Upper lobe of left lung (tissue), 6 donors: ENCODE measurements at regions not wholly inside any gene's neighbourhood (a gene's known extent, or its start where the extent isn't known, plus 50 kb on each side); places are given as distances from the start of the nearest gene placed in this dataset.

Experiments used
- ATAC-seq, 2 donors: fragments of 200-7000 bp; cut with Tn5 transposase; one replicate each; pipeline ENCODE4 v1.9.1; 2022; ENCODE audit warnings: mild to moderate bottlenecking in 2 of 2, moderate library complexity in 2 of 2; ENCODE audit not compliant: low FRiP score in 2 of 2
- DNase-seq, 2 donors: peaks; one replicate each; pipeline ENCODE4 v3.0.0-alpha.2; 2019 to 2020
- H3K27ac ChIP-seq, 4 donors: fragments of 200-600 bp; sonication (generic); one replicate each; pipeline ENCODE4 v1.5.1; 2016 to 2019
- H3K27me3 ChIP-seq, 4 donors: fragments of 200-600 bp; sonication (generic); one replicate each; pipeline ENCODE4 v1.5.1; 2017 to 2019
- H3K36me3 ChIP-seq, 4 donors: fragments of 200-600 bp; sonication (generic); one replicate each; pipeline ENCODE4 v1.5.1; 2016 to 2019
- H3K4me1 ChIP-seq, 4 donors: fragments of 200-600 bp; sonication (generic); one replicate each; pipeline ENCODE4 v1.5.1; 2018 to 2019
- H3K4me3 ChIP-seq, 4 donors: fragments of 200-600 bp; sonication (generic); one replicate each; pipeline ENCODE4 v1.5.1; 2017 to 2019; ENCODE audit warnings: mild to moderate bottlenecking in 2 of 4, moderate library complexity in 1 of 4
- H3K9me3 ChIP-seq, 4 donors: fragments of 200-600 bp; sonication (generic); one replicate each; pipeline ENCODE4 v1.5.1; 2018 to 2019
- CTCF ChIP-seq, 6 experiments: fragments of 450-650 bp in 4 of 6; fragments of 200-600 bp in 2 of 6; sonication (generic) in 2 of 6; IDR thresholded peaks; one replicate each; pipeline ENCODE4 v1.5.1; 2016 to 2019; ENCODE audit warnings: antibody characterized with exemption in 6 of 6
- EP300 ChIP-seq, 4 donors: sonication (generic); formaldehyde crosslinking; IDR thresholded peaks; one replicate each; pipeline ENCODE4 v1.5.1; 2017; ENCODE audit warnings: antibody characterized with exemption in 4 of 4, control low read depth in 2 of 4
- POLR2A ChIP-seq, 4 donors: fragments of 450-650 bp; IDR thresholded peaks; one replicate each; pipeline ENCODE4 v1.5.1; 2016 to 2017; ENCODE audit warnings: antibody characterized with exemption in 4 of 4, mild to moderate bottlenecking in 2 of 4
- POLR2AphosphoS5 ChIP-seq, 2 donors: sonication (generic); formaldehyde crosslinking; IDR thresholded peaks; one replicate each; pipeline ENCODE4 v1.5.1; 2017; ENCODE audit warnings: antibody characterized with exemption in 2 of 2
- WGBS, 2 donors: methylation state at CpG; one replicate each; pipeline ENCODE4 v1.1.5; 2017 to 2018; 5-methylcytosine and 5-hydroxymethylcytosine counted together
- donor health status: DM: no; HTN: no; CAD: no; lungs with moderate emphysema.
- donor health status: DM: no; HTN: yes; CAD: no; lungs with severe emphysema.

- no peak overlapping the region for H3K27ac ChIP-seq
- H3K27me3 ChIP-seq = no peaks in the 10 kb centered on the region
- TF ChIP-seq POLR2AphosphoS5 (IDR thresholded peaks at IDR 0.05) (no peak), POLR2A (IDR thresholded peaks at IDR 0.05) (no peak), EP300 (IDR thresholded peaks at IDR 0.05) (no peak), CTCF (IDR thresholded peaks at IDR 0.05) (no peak)
- H3K4me3 ChIP-seq = no peak overlapping the region
- no peaks in the 10 kb centered on the region for H3K36me3 ChIP-seq
- no peak for DNase-seq
- H3K9me3 ChIP-seq = peaks cover 0 to 10% (median 0%) of the 10 kb centered on the region in 4 donors
- no peaks in the 10 kb centered on the region for H3K4me1 ChIP-seq
- ATAC-seq = no peak
- whole genome bisulfite sequencing, 2 donors = 71 to 82% methylated on average over 1 of the region's 1 CpG
These were observed 612.0 kb upstream of the ACTRT1 start for GRCh38 chrX:128664211-128664610.

GRCh38 chrX:128653524-128654060, 601.4 kb upstream of the ACTRT1 start:
- Histone ChIP-seq H3K9me3 (peaks cover 0 to 18% (median 0%) of the 10 kb centered on the region in 4 donors), H3K4me3 (no peak overlapping the region), H3K27me3 (no peaks in the 10 kb centered on the region), H3K4me1 (no peaks in the 10 kb centered on the region), H3K36me3 (no peaks in the 10 kb centered on the region), H3K27ac (no peak overlapping the region)
- no peak for DNase-seq
- WGBS, 2 donors = 16 to 36% methylated on average over 6 of the region's 6 CpGs
- TF ChIP-seq CTCF (IDR thresholded peaks at IDR 0.05) = no peak
- TF ChIP-seq POLR2A (IDR thresholded peaks at IDR 0.05) = no peak
- TF ChIP-seq POLR2AphosphoS5 (IDR thresholded peaks at IDR 0.05) = no peak
- no peak for TF ChIP-seq EP300 (IDR thresholded peaks at IDR 0.05)
- no peak for ATAC-seq

GRCh38 chrX:128650326-128650725, 598.1 kb upstream of the ACTRT1 start:
- Histone ChIP-seq H3K9me3 (no peaks in the 10 kb centered on the region), H3K27me3 (no peaks in the 10 kb centered on the region), H3K4me1 (no peaks in the 10 kb centered on the region), H3K4me3 (no peak overlapping the region), H3K36me3 (no peaks in the 10 kb centered on the region), H3K27ac (no peak overlapping the region)
- TF ChIP-seq EP300 (IDR thresholded peaks at IDR 0.05) = no peak
- TF ChIP-seq POLR2AphosphoS5 (IDR thresholded peaks at IDR 0.05) = no peak
- TF ChIP-seq POLR2A (IDR thresholded peaks at IDR 0.05) = no peak
- TF ChIP-seq CTCF (IDR thresholded peaks at IDR 0.05) = no peak
- DNase-seq (no peak), ATAC-seq (no peak)
- WGBS, 2 donors = 52 to 58% methylated on average over 1 of the region's 1 CpG

GRCh38 chrX:128634754-128635153, 582.6 kb upstream of the ACTRT1 start:
- WGBS, 2 donors = 21 to 60% methylated on average over 1 of the region's 1 CpG

More at GRCh38 chrX:128634754-128635153, 582.6 kb upstream of the ACTRT1 start:
- ATAC-seq = no peak
- no peaks in the 10 kb centered on the region for H3K27me3 ChIP-seq
- H3K36me3 ChIP-seq = no peaks in the 10 kb centered on the region
- no peak for DNase-seq
- H3K4me1 ChIP-seq = no peaks in the 10 kb centered on the region
- TF ChIP-seq CTCF (IDR thresholded peaks at IDR 0.05) = no peak
- no peak for TF ChIP-seq POLR2A (IDR thresholded peaks at IDR 0.05)
- no peak for TF ChIP-seq POLR2AphosphoS5 (IDR thresholded peaks at IDR 0.05)
- TF ChIP-seq EP300 (IDR thresholded peaks at IDR 0.05) = no peak
- no peaks in the 10 kb centered on the region for H3K9me3 ChIP-seq
- H3K27ac ChIP-seq = no peak overlapping the region
- no peak overlapping the region for H3K4me3 ChIP-seq
